Transverse colon (tissue), 4 donors: ENCODE measurements at regions not wholly inside any gene's neighbourhood (a gene's known extent, or its start where the extent isn't known, plus 50 kb on each side); places are given as distances from the start of the nearest gene placed in this dataset.

Experiments used
- DNase-seq: peaks from one replicate; pipeline ENCODE4 v3.0.0-alpha.2; 2019
- H3K27ac ChIP-seq, 4 donors: fragments of 200-600 bp; sonication (generic); 2 replicates each; pipeline ENCODE4 v1.5.1; 2016 to 2018; ENCODE audit warnings: inconsistent platforms in 4 of 4
- H3K27me3 ChIP-seq: fragments of 200-600 bp; sonication (generic); 2 replicates; pipeline ENCODE4 v1.5.1; 2017; ENCODE audit warnings: inconsistent platforms
- H3K36me3 ChIP-seq, 4 donors: fragments of 200-600 bp; sonication (generic); 2 replicates each; pipeline ENCODE4 v1.5.1; 2017 to 2019; ENCODE audit warnings: inconsistent platforms in 4 of 4
- H3K4me1 ChIP-seq, 4 donors: fragments of 200-600 bp; sonication (generic); 2 replicates each; pipeline ENCODE4 v1.5.1; 2017 to 2020; ENCODE audit warnings: inconsistent platforms in 4 of 4
- H3K4me3 ChIP-seq, 4 donors: fragments of 200-600 bp; sonication (generic); 1 replicate in 1 of 4; 2 replicates in 3 of 4; pipeline versions ENCODE4 v1.5.1 to v1.6.1; 2017 to 2019; ENCODE audit warnings: inconsistent platforms in 4 of 4
- H3K9me3 ChIP-seq, 2 donors: fragments of 200-600 bp; sonication (generic); 2 replicates each; pipeline ENCODE4 v1.5.1; 2017 to 2019; ENCODE audit warnings: inconsistent platforms in 2 of 2
- CTCF ChIP-seq, 5 experiments: fragments of 200-600 bp in 3 of 5; fragments of 450-650 bp in 2 of 5; sonication (generic) in 3 of 5; IDR thresholded peaks; 1 replicate in 2 of 5; 2 replicates in 3 of 5; pipeline ENCODE4 v1.5.1; 2016 to 2017; ENCODE audit warnings: antibody characterized with exemption in 5 of 5, inconsistent platforms in 3 of 5, mild to moderate bottlenecking in 2 of 5, moderate library complexity in 1 of 5
- EP300 ChIP-seq: sonication (generic); formaldehyde crosslinking; IDR thresholded peaks from one replicate; pipeline ENCODE4 v1.6.1; 2017; ENCODE audit warnings: antibody characterized with exemption, low read depth
- POLR2A ChIP-seq: fragments of 450-650 bp; IDR thresholded peaks from one replicate; pipeline ENCODE4 v1.6.1; 2016; ENCODE audit warnings: antibody characterized with exemption, mild to moderate bottlenecking, moderate library complexity
- POLR2AphosphoS5 ChIP-seq, 3 donors: sonication (generic); formaldehyde crosslinking; IDR thresholded peaks; one replicate each; pipeline ENCODE4 v1.6.1; 2016; ENCODE audit warnings: antibody characterized with exemption in 3 of 3
- WGBS, 2 donors: methylation state at CpG; one replicate each; pipeline ENCODE4 v1.1.5; 2018; ENCODE audit warnings: low coverage in 1 of 2; 5-methylcytosine and 5-hydroxymethylcytosine counted together
- in situ Hi-C, 4 donors: fragments of 200-750 bp; cut with MboI; loops; one replicate each; pipeline versions ENCODE4 v1.15.0 to v1.15.1; 2017; ENCODE audit warnings: low sequenced_read_pairs in 3 of 4, low pct_ligation_motif_present in 1 of 4, low pct_unique_long_range_greater_than_20kb in 1 of 4
- intact Hi-C: fragments of 100-400 bp; cut with DNase I; formaldehyde crosslinking; loops from one replicate; pipeline ENCODE4 v1.15.1; 2023; ENCODE audit warnings: low total_unique reads

GRCh38 chr9:18396102-18396728 lies 77.7 kb upstream of the ADAMTSL1 start:
- DNase-seq = no peak
- no peak overlapping the region for H3K4me3 ChIP-seq
- intact Hi-C loops (no loop called here), in situ Hi-C loops (no loop called here)
- H3K27me3 ChIP-seq = no peaks in the 10 kb centered on the region
- H3K27ac ChIP-seq = no peak overlapping the region
- H3K36me3 ChIP-seq = no peaks in the 10 kb centered on the region
- no peaks in the 10 kb centered on the region for H3K9me3 ChIP-seq
- peaks cover 0 to 21% (median 17%) of the 10 kb centered on the region in 4 donors for H3K4me1 ChIP-seq
- TF ChIP-seq POLR2A (no peak), CTCF (IDR thresholded peaks at IDR 0.05) (peak in 1 of 5 experiments; percentile 15)

DNA sequence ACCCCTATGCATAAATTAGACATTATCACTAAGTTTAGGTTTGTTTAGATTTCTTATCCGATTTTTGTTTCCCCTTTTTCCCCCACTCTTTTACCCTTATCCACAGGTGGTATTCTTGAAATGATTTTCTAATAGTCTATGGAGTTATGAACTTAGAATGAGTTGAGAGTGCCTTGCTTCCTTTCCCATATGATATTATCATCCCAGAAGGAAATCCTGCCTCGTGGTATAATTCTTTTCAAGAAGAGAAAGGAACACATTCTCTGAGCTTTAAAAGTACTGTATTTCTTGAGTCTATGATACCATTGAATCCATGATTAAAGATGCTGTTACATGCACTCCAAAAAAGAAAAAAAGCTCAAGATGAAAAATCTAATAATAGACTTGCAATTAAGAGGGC lies 76.9 kb upstream of the ADAMTSL1 start:
- in situ Hi-C loops = no loop called here

DNA sequence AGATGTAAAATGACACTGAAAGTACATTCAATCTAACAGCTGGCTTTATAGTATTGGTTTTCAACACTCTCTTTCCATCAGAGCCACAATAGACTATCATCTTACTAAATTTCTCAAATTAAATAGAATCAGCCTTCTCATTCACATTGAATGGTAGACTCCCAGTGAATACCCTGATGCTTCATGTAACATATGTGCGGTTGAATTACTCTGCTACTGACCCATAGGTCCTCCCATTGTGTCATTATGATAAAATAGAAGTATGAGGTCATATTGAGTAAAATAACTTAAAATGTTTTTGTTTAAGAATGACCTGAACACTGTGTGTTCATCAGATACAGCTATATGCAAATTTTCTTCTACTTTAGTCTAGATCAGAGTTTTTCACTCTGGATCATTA lies 75.9 kb upstream of the ADAMTSL1 start:
- Histone ChIP-seq H3K27me3 (no peaks in the 10 kb centered on the region), H3K4me1 (peaks cover 0 to 16% (median 13%) of the 10 kb centered on the region in 4 donors), H3K36me3 (no peaks in the 10 kb centered on the region), H3K27ac (no peak overlapping the region), H3K9me3 (no peaks in the 10 kb centered on the region), H3K4me3 (no peak overlapping the region)
- no peak for TF ChIP-seq POLR2A
- no peak for TF ChIP-seq POLR2AphosphoS5 (IDR thresholded peaks at IDR 0.05)
- no peak for DNase-seq
- intact Hi-C loops = no loop called here
- 90 to 100% methylated on average over 1 of the region's 1 CpG for WGBS, 2 donors
- in situ Hi-C loops = no loop called here

More for the DNA sequence above, 76.9 kb upstream of the ADAMTSL1 start:
- H3K36me3 ChIP-seq = no peaks in the 10 kb centered on the region
- H3K4me3 ChIP-seq = no peak overlapping the region
- DNase-seq = no peak
- intact Hi-C loops = no loop called here
- WGBS, 2 donors = 45 to 64% methylated on average over 2 of the region's 2 CpGs
- H3K9me3 ChIP-seq = no peaks in the 10 kb centered on the region
- H3K4me1 ChIP-seq = peaks cover 0 to 21% (median 17%) of the 10 kb centered on the region in 4 donors
- TF ChIP-seq EP300 (no peak), POLR2A (no peak), POLR2AphosphoS5 (IDR thresholded peaks at IDR 0.05) (no peak), CTCF (IDR thresholded peaks at IDR 0.05) (no peak)
- no peaks in the 10 kb centered on the region for H3K27me3 ChIP-seq
- H3K27ac ChIP-seq = no peak overlapping the region

GRCh38 chr9:18404434-18405029 lies 69.4 kb upstream of the ADAMTSL1 start:
- H3K27me3 ChIP-seq = no peaks in the 10 kb centered on the region
- intact Hi-C loops (no loop called here), in situ Hi-C loops (no loop called here)
- no peak overlapping the region for H3K4me3 ChIP-seq
- H3K27ac ChIP-seq = no peak overlapping the region
- no peaks in the 10 kb centered on the region for H3K4me1 ChIP-seq
- no peak for DNase-seq
- WGBS, 2 donors = 86 to 90% methylated on average over 3 of the region's 3 CpGs
- H3K9me3 ChIP-seq = no peaks in the 10 kb centered on the region
- no peak for TF ChIP-seq POLR2A
- no peak for TF ChIP-seq CTCF (IDR thresholded peaks at IDR 0.05)
- no peak for TF ChIP-seq EP300
- TF ChIP-seq POLR2AphosphoS5 (IDR thresholded peaks at IDR 0.05) = no peak
- H3K36me3 ChIP-seq = no peaks in the 10 kb centered on the region

GRCh38 chr9:18405240-18405639 lies 68.7 kb upstream of the ADAMTSL1 start:
- TF ChIP-seq CTCF (IDR thresholded peaks at IDR 0.05) (no peak), EP300 (no peak), POLR2A (no peak), POLR2AphosphoS5 (IDR thresholded peaks at IDR 0.05) (no peak)
- no peaks in the 10 kb centered on the region for H3K27me3 ChIP-seq
- no peak for DNase-seq
- no peaks in the 10 kb centered on the region for H3K9me3 ChIP-seq
- no peaks in the 10 kb centered on the region for H3K4me1 ChIP-seq
- no peaks in the 10 kb centered on the region for H3K36me3 ChIP-seq
- in situ Hi-C loops (no loop called here), intact Hi-C loops (no loop called here)
- H3K4me3 ChIP-seq = no peak overlapping the region
- H3K27ac ChIP-seq = no peak overlapping the region
- 80 to 83% methylated on average over 1 to 3 of the region's 3 CpGs for WGBS, 2 donors
